ENCODE measurements at regions not wholly inside any gene's neighbourhood (a gene's known extent, or its start where the extent isn't known, plus 50 kb on each side); places are given as distances from the start of the nearest gene placed in this dataset.

- TF ChIP-seq EZH2 (IDR thresholded peaks at IDR 0.05; ENCODE audit: borderline replicate concordance, low read length) (no peak), CTCF (conservative IDR thresholded peaks at IDR 0.05 in 1 of 2, IDR thresholded peaks at IDR 0.05 in 1 of 2; ENCODE audit: extremely low read depth in 1 of 2, insufficient read depth in 1 of 2, low read depth in 1 of 2, low read length in 2 of 2) (no peak)
These were observed 54.0 kb upstream of the IMP4 start for GRCh38 chr2:130288467-130289403.
